Testis (tissue), 2 donors: ENCODE measurements at regions not wholly inside any gene's neighbourhood (a gene's known extent, or its start where the extent isn't known, plus 50 kb on each side); places are given as distances from the start of the nearest gene placed in this dataset.

Experiments used
- CTCF ChIP-seq, 3 experiments: fragments of 450-650 bp in 2 of 3; fragments of 200-600 bp in 1 of 3; sonication (generic) in 1 of 3; IDR thresholded peaks; one replicate each; pipeline ENCODE4 v1.5.1; 2016 to 2019; ENCODE audit warnings: antibody characterized with exemption in 3 of 3, mild to moderate bottlenecking in 2 of 3, moderate library complexity in 1 of 3
- POLR2A ChIP-seq: fragments of 450-650 bp; IDR thresholded peaks from one replicate; pipeline ENCODE4 v1.6.1; 2017; ENCODE audit warnings: antibody characterized with exemption, mild to moderate bottlenecking, moderate library complexity

- TF ChIP-seq CTCF (IDR thresholded peaks at IDR 0.05) (no peak), POLR2A (no peak)
Observed at GRCh38 chr1:96016219-96016618, 705.4 kb upstream of the PTBP2 start.
